B cell (primary cell): ENCODE measurements at regions not wholly inside any gene's neighbourhood (a gene's known extent, or its start where the extent isn't known, plus 50 kb on each side); places are given as distances from the start of the nearest gene placed in this dataset.

ENCODE experiments used
- ATAC-seq: fragments of 200-7000 bp; cut with Tn5 transposase; one replicate; pipeline ENCODE4 v1.10.0; 2021; ENCODE audit warnings: low read depth, mild to moderate bottlenecking, moderate number of reproducible peaks, moderate library complexity
- CTCF ChIA-PET: fragments of 350-600 bp; sonication (Branson Sonifier 250); formaldehyde crosslinking; loops from one replicate; lab custom pipeline; 2021; ENCODE audit warnings: antibody characterized with exemption, inconsistent platforms; lab: Charles Lee
- POLR2A ChIA-PET: fragments of 350-600 bp; sonication (Branson Sonifier 250); formaldehyde crosslinking; loops from one replicate; lab custom pipeline; 2021; ENCODE audit warnings: antibody characterized with exemption; lab: Charles Lee
- DNase-seq: peaks from one replicate; pipeline ENCODE4 v3.0.0; 2013
- H2AFZ ChIP-seq: 2 replicates; pipeline ENCODE4 v1.6.1; 2012; ENCODE audit warnings: mild to moderate bottlenecking, low read depth, low read length; ENCODE audit not compliant: insufficient read depth, poor library complexity, severe bottlenecking
- H3K27ac ChIP-seq, 2 donors: 1 replicate in 1 of 2; 2 replicates in 1 of 2; pipeline ENCODE4 v1.5.1; 2012 to 2013; ENCODE audit warnings: low read length in 2 of 2, mild to moderate bottlenecking in 2 of 2, moderate library complexity in 1 of 2
- H3K27me3 ChIP-seq, 4 experiments: fragments of 200-600 bp in 1 of 4; sonication (generic) in 1 of 4; replicated peaks in 1 of 4; 1 replicate in 2 of 4; 2 replicates in 2 of 4; pipeline versions ENCODE4 v1.6.1 to v1.7.0; 2013 to 2016; ENCODE audit warnings: low read length in 3 of 4, mild to moderate bottlenecking in 2 of 4, mixed read lengths in 1 of 4, moderate library complexity in 1 of 4; ENCODE audit not compliant: insufficient read depth in 4 of 4, control insufficient read depth in 3 of 4; ENCODE audit errors: control extremely low read depth in 1 of 4
- H3K36me3 ChIP-seq, 2 experiments: replicated peaks in 1 of 2; 1 replicate in 1 of 2; 2 replicates in 1 of 2; pipeline versions ENCODE4 v1.6.1 to v1.7.1; 2013; ENCODE audit warnings: low read length in 1 of 2; ENCODE audit not compliant: insufficient read depth in 2 of 2, control insufficient read depth in 1 of 2; ENCODE audit errors: control extremely low read depth in 1 of 2, extremely low read depth in 1 of 2
- H3K4me1 ChIP-seq, 2 donors: fragments of 200-600 bp in 1 of 2; sonication (generic) in 1 of 2; 1 replicate in 1 of 2; 2 replicates in 1 of 2; pipeline versions ENCODE4 v1.5.1 to v1.6.1; 2013 to 2017; ENCODE audit warnings: low read length in 2 of 2; ENCODE audit not compliant: control insufficient read depth in 2 of 2, insufficient read depth in 2 of 2
- H3K4me2 ChIP-seq: replicated peaks from 2 replicates; pipeline ENCODE3; 2012; ENCODE audit warnings: mild to moderate bottlenecking, low read depth, low read length; ENCODE audit not compliant: poor library complexity, severe bottlenecking
- H3K4me3 ChIP-seq, 5 experiments: fragments of 200-600 bp in 1 of 5; sonication (generic) in 1 of 5; 1 replicate in 3 of 5; 2 replicates in 2 of 5; pipeline versions ENCODE4 v1.5.1 to v1.7.0; 2011 to 2016; ENCODE audit warnings: low read length in 4 of 5, mild to moderate bottlenecking in 4 of 5, low read depth in 2 of 5, control low read depth in 1 of 5, moderate library complexity in 1 of 5; ENCODE audit not compliant: insufficient read depth in 1 of 5; ENCODE audit errors: control extremely low read depth in 1 of 5, extremely low read depth in 1 of 5
- H3K79me2 ChIP-seq: fragments of 200-600 bp; sonication (generic); one replicate; pipeline ENCODE4 v1.6.0; 2016; ENCODE audit warnings: low read length; ENCODE audit not compliant: control insufficient read depth, insufficient read depth
- H3K9ac ChIP-seq: fragments of 200-600 bp; sonication (generic); 2 replicates; pipeline ENCODE4 v1.6.1; 2017; ENCODE audit warnings: mild to moderate bottlenecking, low read length, moderate library complexity
- H3K9me3 ChIP-seq, 3 donors: one replicate each; pipeline versions ENCODE4 v1.6.1 to v1.7.1; 2013; ENCODE audit warnings: low read length in 2 of 3; ENCODE audit not compliant: control insufficient read depth in 2 of 3, insufficient read depth in 1 of 3; ENCODE audit errors: control extremely low read depth in 1 of 3
- H4K20me1 ChIP-seq: 2 replicates; pipeline ENCODE4 v1.6.0; 2012; ENCODE audit warnings: mild to moderate bottlenecking, low read length; ENCODE audit not compliant: insufficient read depth, control insufficient read depth, poor library complexity, severe bottlenecking
- H3K27ac Mint-ChIP-seq: one replicate; pipeline ENCODE4 v1.8.0; 2021; ENCODE audit warnings: mixed read lengths
- H3K27me3 Mint-ChIP-seq: one replicate; pipeline ENCODE4 v1.8.0; 2021; ENCODE audit warnings: mixed read lengths
- H3K4me1 Mint-ChIP-seq: one replicate; pipeline ENCODE4 v1.8.0; 2021; ENCODE audit warnings: mixed read lengths
- H3K4me3 Mint-ChIP-seq: one replicate; pipeline ENCODE4 v1.8.0; 2021; ENCODE audit warnings: mixed read lengths
- H3K9me3 Mint-ChIP-seq: one replicate; pipeline ENCODE4 v1.8.0; 2022; ENCODE audit warnings: mixed read lengths; ENCODE audit not compliant: insufficient read depth
- CTCF ChIP-seq: fragments of 200-600 bp; IDR thresholded peaks from one replicate; pipeline ENCODE4 v1.8.0; 2022; ENCODE audit warnings: antibody characterized with exemption, mild to moderate bottlenecking
- EZH2 ChIP-seq: IDR thresholded peaks from 2 replicates; pipeline ENCODE4 v1.6.1; 2012; ENCODE audit warnings: borderline replicate concordance, low read depth, mild to moderate bottlenecking, moderate library complexity, low read length; ENCODE audit not compliant: insufficient read depth, poor library complexity, severe bottlenecking
- WGBS: methylation state at CpG from one replicate; pipeline ENCODE4 v1.1.5; 2013; ENCODE audit warnings: missing lambda C conversion rate; ENCODE audit not compliant: insufficient coverage; 5-methylcytosine and 5-hydroxymethylcytosine counted together
- intact Hi-C: fragments of 100-400 bp; cut with micrococcal nuclease; formaldehyde crosslinking; loops from one replicate; pipeline ENCODE4 v1.10.0; 2022

- Histone ChIP-seq H4K20me1 (no peaks in the 10 kb centered on the region), H2AFZ (no peak overlapping the region), H3K4me3 (no peak overlapping the region), H3K9me3 (peaks cover 0 to 2% (median 0%) of the 10 kb centered on the region in 3 donors), H3K36me3 (no peaks in the 10 kb centered on the region), H3K9ac (no peak overlapping the region), H3K4me2 (no peak overlapping the region), H3K4me1 (no peaks in the 10 kb centered on the region), H3K79me2 (no peaks in the 10 kb centered on the region), H3K27me3 (no peaks in the 10 kb centered on the region), H3K27ac (no peak overlapping the region)
- intact Hi-C loops, result no loop called here
- H3K4me1 Mint-ChIP-seq, result no peaks in the 10 kb centered on the region
- H3K9me3 Mint-ChIP-seq, result no peaks in the 10 kb centered on the region
- no peak overlapping the region for H3K27ac Mint-ChIP-seq
- ATAC-seq (no peak), DNase-seq (no peak)
- peaks cover 19% of the 10 kb centered on the region for H3K27me3 Mint-ChIP-seq
- ChIA-PET POLR2A (no interaction called here), CTCF (no interaction called here)
- no peak overlapping the region for H3K4me3 Mint-ChIP-seq
- TF ChIP-seq EZH2, result no peak
- TF ChIP-seq CTCF, result no peak
Observed at GRCh38 chr1:203985044-203985443, 87.9 kb upstream of the SOX13 start.

- H3K9me3 ChIP-seq, result peaks cover 0 to 2% (median 0%) of the 10 kb centered on the region in 3 donors
- no peak overlapping the region for H3K27ac ChIP-seq
- H3K9ac ChIP-seq, result no peak overlapping the region
- no peaks in the 10 kb centered on the region for H3K27me3 ChIP-seq
- 67% methylated on average over 1 of the region's 2 CpGs for WGBS
- H3K36me3 ChIP-seq, result no peaks in the 10 kb centered on the region
- ChIA-PET CTCF (no interaction called here), POLR2A (no interaction called here)
- DNase-seq (no peak), ATAC-seq (no peak)
- H3K4me3 ChIP-seq, result no peak overlapping the region
- no peaks in the 10 kb centered on the region for H3K4me1 Mint-ChIP-seq
- H2AFZ ChIP-seq, result no peak overlapping the region
- no peak for TF ChIP-seq EZH2
- no peak overlapping the region for H3K4me3 Mint-ChIP-seq
- no peaks in the 10 kb centered on the region for H3K79me2 ChIP-seq
- no peak overlapping the region for H3K4me2 ChIP-seq
- no peaks in the 10 kb centered on the region for H3K9me3 Mint-ChIP-seq
- H3K27me3 Mint-ChIP-seq, result peaks cover 17% of the 10 kb centered on the region
- intact Hi-C loops, result no loop called here
- H3K4me1 ChIP-seq, result no peaks in the 10 kb centered on the region
- H3K27ac Mint-ChIP-seq, result no peak overlapping the region
- H4K20me1 ChIP-seq, result no peaks in the 10 kb centered on the region
Observed at GRCh38 chr1:203985676-203986075, 87.2 kb upstream of the SOX13 start.
